HG03108 (cell line): ENCODE measurements at regions not wholly inside any gene's neighbourhood (a gene's known extent, or its start where the extent isn't known, plus 50 kb on each side); places are given as distances from the start of the nearest gene placed in this dataset.
A peak's percentile ranks its signal among the peaks of the same experiment; 100 is the strongest.
"Not testable (repeated sequence)": the region's sequence is repeated elsewhere in the genome, so short reads cannot be mapped to it uniquely, and the experiment has no call there.

ENCODE experiments used
- ATAC-seq: cut with Tn5 transposase; IDR thresholded peaks from one replicate; pipeline ENCODE4 v1.9.1; 2021; ENCODE audit warnings: moderate library complexity; ENCODE audit not compliant: unreplicated experiment

GRCh38 chr9:63912451-63912850, 1372.6 kb downstream of the FOXD4L5 start:
- not testable (repeated sequence) for ATAC-seq

GRCh38 chr9:63909076-63909475, 1375.9 kb downstream of the FOXD4L5 start:
- ATAC-seq: not testable (repeated sequence)

DNA sequence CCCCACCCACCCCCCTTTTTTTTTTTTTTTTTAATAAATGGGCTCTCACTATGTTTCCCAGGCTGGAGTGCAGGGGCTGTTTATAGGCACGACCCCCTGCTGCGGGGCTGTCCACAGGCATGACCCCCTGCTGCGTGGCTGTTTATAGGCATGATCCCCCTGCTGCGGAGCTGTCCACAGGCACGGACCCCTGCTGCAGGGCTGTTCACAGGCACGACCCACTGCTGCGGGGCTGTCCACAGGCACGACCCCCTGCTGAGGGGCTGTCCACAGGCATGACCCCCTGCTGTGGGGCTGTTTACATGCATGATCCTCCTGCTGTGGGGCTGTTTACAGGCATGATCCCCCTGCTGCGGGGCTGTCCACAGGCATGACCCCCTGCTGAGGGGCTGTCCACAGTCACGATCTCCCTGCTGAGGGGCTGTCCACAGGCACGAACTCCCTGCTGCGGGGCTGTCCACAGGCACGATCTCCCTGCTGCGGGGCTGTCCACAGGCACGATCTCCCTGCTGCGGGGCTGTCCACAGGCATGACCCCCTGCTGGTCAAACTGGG, 1385.3 kb downstream of the FOXD4L5 start:
- ATAC-seq: not testable (repeated sequence)

DNA sequence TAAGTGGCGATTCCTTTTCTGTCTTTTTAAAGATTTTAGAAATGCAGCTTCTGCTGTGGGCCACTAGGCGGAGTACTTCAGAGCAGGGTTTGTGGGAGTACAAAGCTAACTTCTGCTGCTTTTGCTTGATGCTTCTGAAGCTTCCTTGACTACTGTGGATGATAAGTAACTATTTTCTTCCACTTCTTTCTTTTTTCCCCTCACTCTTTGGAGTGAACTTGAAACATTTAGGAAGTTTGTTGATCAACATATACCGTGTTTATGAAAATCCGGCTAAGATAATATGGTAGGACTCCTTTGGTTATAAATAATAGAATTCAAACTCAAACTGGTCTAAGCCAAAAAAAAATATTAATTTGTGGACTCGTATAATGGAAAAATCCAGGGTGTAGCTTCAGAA, 1403.6 kb downstream of the FOXD4L5 start:
- ATAC-seq: not testable (repeated sequence)

GRCh38 chr9:63876380-63876779, 1408.6 kb downstream of the FOXD4L5 start:
- ATAC-seq: not testable (repeated sequence)

- no peak for ATAC-seq
Measured at GRCh38 chr9:63859475-63860215, 1425.4 kb downstream of the FOXD4L5 start.

- ATAC-seq: not testable (repeated sequence)
Measured at GRCh38 chr9:63859090-63859474, 1425.9 kb downstream of the FOXD4L5 start.

- not testable (repeated sequence) for ATAC-seq
Measured at GRCh38 chr9:63853140-63853751, 1431.8 kb downstream of the FOXD4L5 start.

GRCh38 chr9:63824804-63825203, 1460.2 kb downstream of the FOXD4L5 start:
- not testable (repeated sequence) for ATAC-seq

- ATAC-seq: not testable (repeated sequence)
Measured at GRCh38 chr9:63823375-63824201, 1461.4 kb downstream of the FOXD4L5 start.

DNA sequence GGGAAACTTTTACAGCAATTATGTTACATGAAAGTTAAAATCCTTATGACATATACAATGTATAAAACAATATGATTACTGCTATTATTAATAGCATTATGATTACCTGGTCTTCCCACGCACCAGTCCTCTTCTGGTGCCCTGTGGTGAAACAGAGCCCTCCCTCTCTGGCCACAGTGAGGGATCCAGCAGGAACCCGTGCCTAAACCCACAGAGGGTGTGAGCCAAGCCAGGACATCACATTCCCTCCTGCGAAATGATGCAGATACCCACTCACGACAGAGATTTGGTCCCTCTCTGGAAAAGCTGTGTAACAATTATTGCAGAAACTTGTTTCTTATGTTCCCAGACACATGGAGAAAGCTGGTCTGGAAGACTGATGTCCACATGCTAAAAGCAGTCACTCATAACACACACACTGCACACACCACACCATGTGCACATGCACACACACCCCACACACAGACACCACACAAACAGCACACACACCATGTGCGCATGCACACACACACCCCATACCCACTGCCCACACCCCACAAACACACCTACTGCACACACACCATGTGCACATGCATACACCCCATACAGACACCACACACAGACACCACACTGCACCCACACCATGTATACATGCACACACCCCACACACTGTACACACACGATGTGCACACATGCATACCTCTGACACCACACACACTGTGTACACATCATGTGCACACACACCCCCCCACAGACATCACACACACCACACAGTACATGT, 1462.2 kb downstream of the FOXD4L5 start:
- not testable (repeated sequence) for ATAC-seq

GRCh38 chr9:63821293-63821692, 1463.7 kb downstream of the FOXD4L5 start:
- ATAC-seq: not testable (repeated sequence)

- not testable (repeated sequence) for ATAC-seq
Measured at GRCh38 chr9:63820882-63821281, 1464.1 kb downstream of the FOXD4L5 start.

DNA sequence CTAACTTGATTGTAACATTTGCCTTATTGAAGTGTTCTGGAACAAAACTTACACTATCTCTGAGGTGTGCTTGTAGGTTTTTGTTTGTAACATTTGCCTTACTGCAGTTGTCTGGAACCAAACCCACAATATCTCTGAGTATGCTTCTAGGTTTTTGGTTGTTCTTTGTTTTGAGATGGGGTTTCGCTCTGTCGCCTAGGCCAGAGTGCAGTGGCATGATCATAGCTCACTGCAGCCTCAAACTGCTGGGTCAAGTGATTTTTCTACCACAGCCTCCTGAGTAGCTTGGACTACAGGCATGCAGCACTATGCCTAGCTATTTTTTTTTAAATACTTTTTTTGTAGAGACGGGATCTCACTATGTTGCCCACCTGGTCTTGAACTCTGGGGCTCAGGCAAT, 1464.6 kb downstream of the FOXD4L5 start:
- ATAC-seq: not testable (repeated sequence)

DNA sequence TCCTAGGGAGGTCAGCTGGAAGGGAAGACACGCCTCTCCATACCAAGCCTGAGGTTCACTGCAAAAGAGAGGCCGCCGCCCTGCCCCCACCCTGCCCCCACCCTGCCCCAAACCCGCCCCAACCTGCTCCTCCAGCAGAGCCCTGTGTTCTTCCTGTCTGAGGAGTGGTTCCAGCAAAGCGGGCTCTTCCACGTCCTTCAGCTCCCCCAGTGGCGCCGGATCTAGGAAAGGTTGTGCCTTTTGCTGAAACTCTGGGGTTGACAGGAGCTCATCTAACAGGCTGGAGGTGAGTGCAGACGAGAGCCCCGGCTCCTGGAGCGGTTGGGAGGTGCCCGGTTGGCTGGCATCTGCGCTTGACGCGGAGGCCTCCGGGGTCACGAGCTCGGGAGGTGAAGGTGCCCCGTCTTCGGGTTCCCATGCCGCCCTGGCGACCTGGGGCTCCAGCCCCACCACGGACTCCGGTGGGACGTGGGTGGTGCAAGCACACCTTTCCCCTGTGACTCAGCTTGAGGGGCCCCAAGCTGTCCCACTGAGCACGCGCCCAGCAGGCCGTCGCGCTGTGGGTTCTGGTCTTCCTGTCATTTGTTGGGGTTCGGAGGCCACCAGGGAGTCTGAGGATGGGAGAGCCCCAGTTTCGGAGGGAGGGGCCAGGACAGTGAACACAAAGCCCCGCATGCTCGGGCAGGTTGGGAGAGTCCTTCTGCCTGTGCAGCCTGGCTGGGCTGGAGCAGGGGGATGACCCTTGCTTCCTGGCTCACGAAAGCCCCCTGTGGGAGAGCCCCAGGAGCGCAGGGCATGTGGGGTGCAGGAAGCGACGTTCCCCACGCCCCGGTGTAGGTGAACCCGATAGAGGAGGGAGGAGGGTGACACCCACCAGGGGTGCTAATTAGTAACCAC, 1467.1 kb downstream of the FOXD4L5 start:
- ATAC-seq: peak; percentile 53

GRCh38 chr9:63816751-63817621, 1468.0 kb downstream of the FOXD4L5 start:
- ATAC-seq: peak; percentile 69

DNA sequence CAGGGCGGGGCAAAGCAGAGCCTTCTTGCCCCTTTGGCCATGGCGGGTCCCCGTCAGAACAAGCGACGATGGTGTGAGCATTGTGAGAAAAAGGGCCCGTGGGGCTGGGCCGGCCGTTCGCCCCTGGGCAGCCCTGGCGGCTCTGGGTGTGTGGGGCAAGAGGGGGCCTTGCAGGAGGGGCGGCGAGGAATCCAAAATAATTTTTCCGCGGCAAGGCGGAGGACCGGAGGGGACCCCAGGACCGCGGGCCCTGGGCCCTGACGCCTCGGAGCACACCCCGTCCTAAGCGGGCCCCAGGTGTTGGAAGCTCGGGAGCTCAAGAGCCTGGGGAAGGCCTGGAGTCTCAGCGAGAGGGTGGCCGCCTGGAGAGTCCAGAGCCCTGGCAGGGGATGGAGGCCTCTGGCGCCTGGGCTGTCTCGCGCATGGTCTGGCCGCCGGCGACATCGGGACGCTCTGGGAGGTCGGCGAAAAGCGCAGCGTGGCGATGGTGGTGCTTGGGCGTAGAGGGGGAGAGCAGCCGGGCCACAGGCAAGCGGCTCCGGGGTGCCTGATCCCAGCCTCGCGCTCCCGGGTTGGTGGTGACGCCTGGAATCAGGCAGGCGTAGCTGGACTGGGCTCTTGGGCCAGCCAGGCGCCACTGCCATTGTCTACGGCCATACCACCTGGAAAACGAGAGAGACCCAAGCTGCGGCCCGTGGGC, 1469.9 kb downstream of the FOXD4L5 start:
- ATAC-seq: not testable (repeated sequence)
